Stomach (tissue), 8 donors: ENCODE measurements at regions not wholly inside any gene's neighbourhood (a gene's known extent, or its start where the extent isn't known, plus 50 kb on each side); places are given as distances from the start of the nearest gene placed in this dataset.

Experiments
- DNase-seq, 2 donors: peaks; one replicate each; pipeline versions ENCODE4 v3.0.0 to v3.0.0-alpha.2; 2013 to 2019
- H3K27ac ChIP-seq, 5 donors: fragments of 200-600 bp in 4 of 5; sonication (generic) in 4 of 5; one replicate each; pipeline ENCODE4 v1.5.1; 2013 to 2019; ENCODE audit warnings: mild to moderate bottlenecking in 1 of 5, moderate library complexity in 1 of 5
- H3K27me3 ChIP-seq, 3 donors: fragments of 200-600 bp; sonication (generic); one replicate each; pipeline ENCODE4 v1.5.1; 2017 to 2019; ENCODE audit warnings: mixed run types in 1 of 3
- H3K36me3 ChIP-seq, 4 donors: fragments of 200-600 bp; sonication (generic); 1 replicate in 3 of 4; 2 replicates in 1 of 4; pipeline ENCODE4 v1.5.1; 2016 to 2019
- H3K4me1 ChIP-seq, 4 donors: fragments of 200-600 bp; sonication (generic); one replicate each; pipeline ENCODE4 v1.5.1; 2016 to 2019
- H3K4me3 ChIP-seq, 4 donors: fragments of 200-600 bp; sonication (generic) in 3 of 4; one replicate each; pipeline ENCODE4 v1.5.1; 2016 to 2019; ENCODE audit warnings: mild to moderate bottlenecking in 1 of 4
- H3K9me3 ChIP-seq, 4 donors: fragments of 200-600 bp; sonication (generic); one replicate each; pipeline ENCODE4 v1.5.1; 2016 to 2019
- CTCF ChIP-seq, 7 experiments: fragments of 450-650 bp in 4 of 7; fragments of 200-600 bp in 3 of 7; sonication (generic) in 3 of 7; IDR thresholded peaks; one replicate each; pipeline ENCODE4 v1.5.1; 2016 to 2019; ENCODE audit warnings: antibody characterized with exemption in 7 of 7, control low read depth in 2 of 7, mild to moderate bottlenecking in 1 of 7
- EP300 ChIP-seq: sonication (generic); formaldehyde crosslinking; IDR thresholded peaks from one replicate; pipeline ENCODE4 v1.6.1; 2017; ENCODE audit warnings: antibody characterized with exemption
- POLR2A ChIP-seq, 4 donors: fragments of 450-650 bp; IDR thresholded peaks; one replicate each; pipeline ENCODE4 v1.6.1; 2016; ENCODE audit warnings: antibody characterized with exemption in 4 of 4, control low read depth in 2 of 4, mild to moderate bottlenecking in 1 of 4, moderate library complexity in 1 of 4
- POLR2AphosphoS5 ChIP-seq, 3 donors: sonication (generic); formaldehyde crosslinking; IDR thresholded peaks; one replicate each; pipeline ENCODE4 v1.6.1; 2016; ENCODE audit warnings: antibody characterized with exemption in 3 of 3
- WGBS, 5 donors: extraction: QIAGEN DNeasy Blood & Tissue Kit in 3 of 5; methylation state at CpG; one replicate each; pipeline versions ENCODE4 v1.1.5 to v1.1.7; 2013 to 2018; 5-methylcytosine and 5-hydroxymethylcytosine counted together
- intact Hi-C: fragments of 100-400 bp; cut with DNase I; formaldehyde crosslinking; loops from one replicate; pipeline ENCODE4 v1.15.1; 2023; ENCODE audit warnings: low total_unique reads
- donor health status: healthy with polysubstance abuse.
- donor health status: Bipolar disorder and iron deficiency.
- donor health status: healthy.

GRCh38 chr13:79833991-79834390 is 353.0 kb downstream of the NDFIP2 start:
- Histone ChIP-seq H3K4me3 (no peak overlapping the region), H3K4me1 (no peaks in the 10 kb centered on the region), H3K36me3 (no peaks in the 10 kb centered on the region), H3K27ac (no peak overlapping the region), H3K27me3 (no peaks in the 10 kb centered on the region), H3K9me3 (no peaks in the 10 kb centered on the region)
- TF ChIP-seq POLR2AphosphoS5 (IDR thresholded peaks at IDR 0.05): no peak
- no peak for TF ChIP-seq CTCF (IDR thresholded peaks at IDR 0.05)
- WGBS, 5 donors: 15 to 35% (median 28%) methylated on average over 1 of the region's 1 CpG
- DNase-seq: peak in 1 of 2 donors; percentile 37
- intact Hi-C loops: no loop called here

- intact Hi-C loops: no loop called here
- Histone ChIP-seq H3K4me3 (no peak overlapping the region), H3K36me3 (no peaks in the 10 kb centered on the region), H3K27ac (no peak overlapping the region), H3K4me1 (no peaks in the 10 kb centered on the region), H3K9me3 (no peaks in the 10 kb centered on the region), H3K27me3 (no peaks in the 10 kb centered on the region)
- TF ChIP-seq POLR2AphosphoS5 (IDR thresholded peaks at IDR 0.05): no peak
- no peak for TF ChIP-seq POLR2A (IDR thresholded peaks at IDR 0.05)
- TF ChIP-seq CTCF (IDR thresholded peaks at IDR 0.05): no peak
- no peak for TF ChIP-seq EP300
- 83 to 91% (median 86%) methylated on average over 3 of the region's 3 CpGs for WGBS, 5 donors
- no peak for DNase-seq
Measured at GRCh38 chr13:79831556-79831955, 350.6 kb downstream of the NDFIP2 start.

- no peaks in the 10 kb centered on the region for H3K36me3 ChIP-seq
- no peak for TF ChIP-seq CTCF (IDR thresholded peaks at IDR 0.05)
- TF ChIP-seq POLR2AphosphoS5 (IDR thresholded peaks at IDR 0.05): no peak
- no peak for TF ChIP-seq EP300
- TF ChIP-seq POLR2A (IDR thresholded peaks at IDR 0.05): no peak
- H3K9me3 ChIP-seq: no peaks in the 10 kb centered on the region
- no peak overlapping the region for H3K27ac ChIP-seq
- 88 to 96% (median 93%) methylated on average over 3 of the region's 3 CpGs for WGBS, 5 donors
- intact Hi-C loops: no loop called here
- no peak for DNase-seq
- H3K27me3 ChIP-seq: no peaks in the 10 kb centered on the region
- no peaks in the 10 kb centered on the region for H3K4me1 ChIP-seq
- H3K4me3 ChIP-seq: no peak overlapping the region
Measured at GRCh38 chr13:79830945-79831344, 350.0 kb downstream of the NDFIP2 start.

GRCh38 chr13:79830426-79830825 is 349.5 kb downstream of the NDFIP2 start:
- TF ChIP-seq POLR2AphosphoS5 (IDR thresholded peaks at IDR 0.05) (no peak), EP300 (no peak), POLR2A (IDR thresholded peaks at IDR 0.05) (no peak), CTCF (IDR thresholded peaks at IDR 0.05) (no peak)

More at GRCh38 chr13:79830426-79830825, 349.5 kb downstream of the NDFIP2 start:
- no peaks in the 10 kb centered on the region for H3K4me1 ChIP-seq
- 70 to 94% (median 83%) methylated on average over 2 of the region's 2 CpGs for WGBS, 5 donors
- intact Hi-C loops: no loop called here
- H3K4me3 ChIP-seq: no peak overlapping the region
- no peak for DNase-seq
- H3K9me3 ChIP-seq: no peaks in the 10 kb centered on the region
- H3K27me3 ChIP-seq: no peaks in the 10 kb centered on the region
- H3K36me3 ChIP-seq: no peaks in the 10 kb centered on the region
- H3K27ac ChIP-seq: no peak overlapping the region
